Body of pancreas (tissue), 4 donors: ENCODE measurements at regions not wholly inside any gene's neighbourhood (a gene's known extent, or its start where the extent isn't known, plus 50 kb on each side); places are given as distances from the start of the nearest gene placed in this dataset.
"Not testable (repeated sequence)": the region's sequence is repeated elsewhere in the genome, so short reads cannot be mapped to it uniquely, and the experiment has no call there.

Source experiments
- CTCF ChIP-seq, 7 experiments: fragments of 450-650 bp in 4 of 7; fragments of 200-600 bp in 3 of 7; sonication (generic) in 3 of 7; IDR thresholded peaks; one replicate each; pipeline ENCODE4 v1.5.1; 2016 to 2019; ENCODE audit warnings: antibody characterized with exemption in 7 of 7
- POLR2A ChIP-seq, 3 donors: fragments of 450-650 bp; IDR thresholded peaks; one replicate each; pipeline ENCODE4 v1.6.1; 2016; ENCODE audit warnings: antibody characterized with exemption in 3 of 3, mild to moderate bottlenecking in 2 of 3

GRCh38 chr13:46451145-46451544, 64.1 kb upstream of the RUBCNL start:
- TF ChIP-seq CTCF, POLR2A (IDR thresholded peaks at IDR 0.05): not testable (repeated sequence)
